ENCODE measurements at regions not wholly inside any gene's neighbourhood (a gene's known extent, or its start where the extent isn't known, plus 50 kb on each side); places are given as distances from the start of the nearest gene placed in this dataset.

- TF ChIP-seq CTCF (IDR thresholded peaks at IDR 0.05) (no peak), POLR2A (IDR thresholded peaks at IDR 0.05) (no peak), POLR2AphosphoS5 (IDR thresholded peaks at IDR 0.05) (no peak), EP300 (IDR thresholded peaks at IDR 0.05; ENCODE audit: low read depth) (no peak)
Observed at GRCh38 chr20:24721891-24722568, 227.0 kb upstream of the CST7 start.

All from transverse colon (tissue), 4 donors.